ENCODE measurements at regions not wholly inside any gene's neighbourhood (a gene's known extent, or its start where the extent isn't known, plus 50 kb on each side); places are given as distances from the start of the nearest gene placed in this dataset.
A peak's percentile ranks its signal among the peaks of the same experiment; 100 is the strongest.

DNA sequence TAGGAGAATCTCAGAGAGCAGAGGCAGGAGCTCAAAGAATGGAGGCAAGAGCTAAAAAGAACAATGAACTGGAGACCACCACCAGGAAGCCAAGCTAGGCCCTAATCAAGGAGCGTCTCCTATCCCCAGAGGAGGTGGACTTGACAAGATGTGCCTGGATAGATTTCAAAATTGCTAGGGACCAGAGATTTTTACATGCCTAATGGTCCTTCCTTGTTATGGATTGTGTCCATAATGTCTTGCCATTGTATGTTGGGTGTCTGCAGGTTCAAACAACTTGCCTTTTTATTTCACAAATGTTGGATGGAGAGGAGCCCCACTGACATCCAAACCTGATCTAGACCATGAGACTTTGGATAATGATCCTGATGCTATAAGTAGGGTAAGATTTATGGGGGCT is 88.2 kb upstream of the TP53I11 start:
- Histone ChIP-seq H3K4me1 (no peaks in the 10 kb centered on the region), H3K4me3 (no peak overlapping the region), H3K9me3 (peaks cover 0 to 19% of the 10 kb centered on the region in 2 donors), H3K27ac (no peak overlapping the region), H3K27me3 (no peaks in the 10 kb centered on the region), H3K36me3 (no peaks in the 10 kb centered on the region)
- no peak for DNase-seq (ENCODE audit: low spot score)
- TF ChIP-seq, protein P1, sequence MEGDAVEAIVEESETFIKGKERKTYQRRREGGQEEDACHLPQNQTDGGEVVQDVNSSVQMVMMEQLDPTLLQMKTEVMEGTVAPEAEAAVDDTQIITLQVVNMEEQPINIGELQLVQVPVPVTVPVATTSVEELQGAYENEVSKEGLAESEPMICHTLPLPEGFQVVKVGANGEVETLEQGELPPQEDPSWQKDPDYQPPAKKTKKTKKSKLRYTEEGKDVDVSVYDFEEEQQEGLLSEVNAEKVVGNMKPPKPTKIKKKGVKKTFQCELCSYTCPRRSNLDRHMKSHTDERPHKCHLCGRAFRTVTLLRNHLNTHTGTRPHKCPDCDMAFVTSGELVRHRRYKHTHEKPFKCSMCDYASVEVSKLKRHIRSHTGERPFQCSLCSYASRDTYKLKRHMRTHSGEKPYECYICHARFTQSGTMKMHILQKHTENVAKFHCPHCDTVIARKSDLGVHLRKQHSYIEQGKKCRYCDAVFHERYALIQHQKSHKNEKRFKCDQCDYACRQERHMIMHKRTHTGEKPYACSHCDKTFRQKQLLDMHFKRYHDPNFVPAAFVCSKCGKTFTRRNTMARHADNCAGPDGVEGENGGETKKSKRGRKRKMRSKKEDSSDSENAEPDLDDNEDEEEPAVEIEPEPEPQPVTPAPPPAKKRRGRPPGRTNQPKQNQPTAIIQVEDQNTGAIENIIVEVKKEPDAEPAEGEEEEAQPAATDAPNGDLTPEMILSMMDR (IDR thresholded peaks at IDR 0.05): no peak

DNA sequence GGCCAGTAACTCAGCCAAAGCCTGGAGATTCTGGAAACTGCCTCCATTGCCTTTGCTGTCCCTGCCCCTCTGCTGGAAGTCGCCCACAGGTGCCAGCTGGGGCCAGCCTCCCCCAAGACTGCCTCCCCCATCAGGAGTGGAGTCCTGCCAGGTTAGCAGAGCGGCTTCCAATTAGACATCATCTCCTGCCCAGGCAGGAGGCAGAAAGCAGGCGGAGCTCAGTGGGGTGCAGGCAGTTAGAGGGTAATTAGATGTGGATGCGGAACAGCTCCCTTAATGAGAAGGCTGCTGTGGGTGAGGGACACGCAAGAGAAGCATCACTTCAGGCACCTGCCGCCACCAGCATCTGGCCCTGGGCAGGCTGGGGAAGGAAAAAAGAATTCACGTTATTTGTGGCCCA is 90.9 kb upstream of the TP53I11 start:
- TF ChIP-seq, protein P1 (IDR thresholded peaks at IDR 0.05): no peak
- Histone ChIP-seq H3K27me3 (no peaks in the 10 kb centered on the region), H3K4me1 (peaks cover 0 to 12% of the 10 kb centered on the region in 2 donors), H3K36me3 (no peaks in the 10 kb centered on the region), H3K4me3 (no peak overlapping the region), H3K27ac (no peak overlapping the region), H3K9me3 (peaks cover 0 to 19% of the 10 kb centered on the region in 2 donors)
- DNase-seq (ENCODE audit: low spot score): no peak

DNA sequence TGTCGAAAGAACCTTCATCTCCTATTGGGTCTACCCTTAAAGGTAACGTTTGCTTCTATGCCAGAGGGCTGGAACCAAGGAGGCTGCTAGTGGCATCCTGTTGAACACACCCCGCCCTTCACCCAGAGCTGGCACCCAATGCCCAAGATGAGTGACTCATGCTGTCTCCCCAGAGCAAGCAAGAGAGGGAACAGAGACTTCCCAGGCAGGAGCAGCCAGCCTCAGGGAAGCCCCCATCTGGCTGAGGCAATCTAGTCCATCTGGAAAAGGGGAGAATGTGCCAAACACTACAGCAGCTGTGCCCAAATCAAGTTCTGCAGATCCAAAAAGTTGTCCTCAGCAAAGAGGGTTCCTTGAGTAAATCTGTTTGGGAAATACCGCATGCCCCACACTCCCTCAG is 91.9 kb upstream of the TP53I11 start:
- H3K9me3 ChIP-seq: peaks cover 0 to 19% of the 10 kb centered on the region in 2 donors
- no peak overlapping the region for H3K4me3 ChIP-seq
- TF ChIP-seq, protein P1 (IDR thresholded peaks at IDR 0.05): no peak
- peak; percentile 67 for DNase-seq (ENCODE audit: low spot score)
- H3K36me3 ChIP-seq: no peaks in the 10 kb centered on the region
- no peaks in the 10 kb centered on the region for H3K27me3 ChIP-seq
- peaks cover 0 to 19% of the 10 kb centered on the region in 2 donors for H3K4me1 ChIP-seq
- H3K27ac ChIP-seq: no peak overlapping the region

DNA sequence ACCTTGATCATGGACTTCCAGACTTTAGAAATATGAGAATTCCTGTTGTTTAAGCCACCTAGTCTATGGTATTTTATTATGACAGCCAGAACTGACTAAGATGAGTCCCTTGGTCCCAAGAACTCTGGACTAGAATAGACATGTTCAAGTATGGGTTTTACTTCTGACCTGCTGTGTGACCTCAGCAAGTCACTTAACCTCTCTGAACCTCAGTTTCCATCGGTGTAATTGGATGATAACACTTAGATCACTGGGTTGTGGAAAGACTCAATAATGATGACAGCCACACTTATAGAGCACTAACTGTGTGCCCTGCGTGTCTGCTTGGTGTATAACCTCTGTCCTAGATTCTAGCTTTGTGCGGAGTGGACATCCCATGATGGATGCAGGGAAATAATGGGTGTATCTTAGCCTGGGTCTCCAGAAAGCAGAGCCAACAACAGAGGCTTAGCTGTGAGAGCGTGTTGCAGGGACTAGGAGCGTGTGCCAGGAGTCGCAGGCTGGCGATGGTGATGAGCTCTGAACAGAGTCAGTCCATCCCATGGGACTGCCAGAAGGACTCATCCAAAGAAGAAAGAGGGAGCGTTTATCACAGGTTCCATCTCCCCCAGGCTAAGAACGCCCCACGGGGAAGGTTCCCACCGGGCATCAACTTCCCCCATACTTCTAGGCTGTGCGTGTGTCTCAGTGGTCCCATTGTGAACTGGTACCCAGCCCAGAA is 93.2 kb upstream of the TP53I11 start:
- H3K4me1 ChIP-seq: peaks cover 0 to 33% of the 10 kb centered on the region in 2 donors
- peaks cover 0 to 8% of the 10 kb centered on the region in 2 donors for H3K9me3 ChIP-seq
- H3K4me3 ChIP-seq: no peak overlapping the region
- TF ChIP-seq, protein P1 (IDR thresholded peaks at IDR 0.05): no peak
- H3K36me3 ChIP-seq: no peaks in the 10 kb centered on the region
- no peak overlapping the region for H3K27ac ChIP-seq
- H3K27me3 ChIP-seq: no peaks in the 10 kb centered on the region
- no peak for DNase-seq (ENCODE audit: low spot score)

DNA sequence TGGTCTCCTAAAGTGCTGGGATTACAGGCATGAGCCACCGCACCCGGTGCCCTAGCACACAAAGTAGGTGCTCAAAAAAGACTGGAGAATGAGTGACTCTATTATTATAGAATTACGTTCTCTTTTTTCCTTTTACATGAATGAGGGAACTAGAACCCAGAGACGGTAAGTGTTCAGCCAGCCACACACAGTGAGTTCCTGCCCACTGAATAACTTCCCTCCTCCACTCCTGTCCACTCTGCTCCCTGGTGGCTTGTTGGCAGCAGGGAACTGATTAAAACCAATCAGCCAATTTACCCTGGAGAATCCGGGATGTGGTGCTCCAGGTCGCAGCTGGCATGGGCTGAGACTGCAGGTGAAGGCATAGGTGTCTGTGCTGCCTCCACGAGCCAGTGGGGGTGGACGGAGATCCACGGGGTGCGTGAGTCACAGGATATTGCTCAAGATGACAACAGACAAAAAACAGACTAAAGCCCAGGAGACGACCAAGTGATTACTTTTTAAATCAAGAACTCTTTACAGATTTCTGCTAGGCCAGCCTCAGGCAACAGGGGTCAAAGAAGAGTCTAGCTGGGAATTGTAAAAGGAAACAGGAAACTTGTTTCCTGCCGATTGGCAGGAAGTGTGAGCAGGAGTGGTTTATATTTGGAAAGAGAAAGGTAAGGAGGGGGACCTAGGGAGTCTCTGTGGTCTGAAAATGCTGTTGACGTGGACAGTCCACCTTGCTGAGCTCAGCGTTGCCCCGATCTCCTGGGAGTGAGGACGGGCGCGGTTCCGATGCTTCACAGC is 95.2 kb upstream of the TP53I11 start:
- Histone ChIP-seq H3K27me3 (no peaks in the 10 kb centered on the region), H3K4me1 (peaks cover 0 to 43% of the 10 kb centered on the region in 2 donors), H3K9me3 (no peaks in the 10 kb centered on the region), H3K27ac (peak overlapping the region; percentile 46 to 49), H3K4me3 (no peak overlapping the region), H3K36me3 (no peaks in the 10 kb centered on the region)
- DNase-seq (ENCODE audit: low spot score): peak; percentile 79
- TF ChIP-seq, protein P1 (IDR thresholded peaks at IDR 0.05): no peak
